ENCODE measurements at regions not wholly inside any gene's neighbourhood (a gene's known extent, or its start where the extent isn't known, plus 50 kb on each side); places are given as distances from the start of the nearest gene placed in this dataset.

DNA sequence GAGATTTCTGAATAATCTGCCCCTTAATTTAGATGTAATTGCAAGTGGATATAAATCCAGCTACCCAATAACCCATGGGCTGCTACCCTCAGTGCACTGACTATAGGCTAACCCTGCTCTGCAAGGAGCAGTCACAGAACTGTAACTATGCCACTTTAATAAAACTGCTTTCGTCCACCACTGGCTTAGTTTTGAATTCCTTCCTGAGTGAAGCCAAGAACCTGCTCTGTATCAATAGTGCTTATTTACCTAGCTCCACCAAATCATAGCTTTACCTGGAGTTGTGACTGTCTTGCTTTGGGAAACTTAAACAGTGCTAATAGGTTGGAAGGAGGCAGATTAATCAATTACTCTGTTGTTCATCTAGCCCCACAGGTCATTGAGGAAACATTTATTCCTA is 1524.4 kb upstream of the SEL1L start:
- Histone ChIP-seq H3K4me1 (ENCODE audit: insufficient read depth, low read length) (no peaks in the 10 kb centered on the region), H2AFZ (ENCODE audit: low read depth, low read length) (no peak overlapping the region), H3K79me2 (ENCODE audit: insufficient read depth, low read length) (no peaks in the 10 kb centered on the region), H3K4me2 (ENCODE audit: insufficient read depth, low read length) (no peak overlapping the region), H3K27ac (ENCODE audit: low read length) (no peak overlapping the region), H3K9me3 (ENCODE audit: insufficient read depth, low read length, severe bottlenecking) (no peaks in the 10 kb centered on the region), H3K27me3 (ENCODE audit: insufficient read depth, low read length, poor library complexity) (no peaks in the 10 kb centered on the region), H3K4me3 (ENCODE audit: low read depth in 1 of 2, low read length in 2 of 2) (no peak overlapping the region), H4K20me1 (ENCODE audit: insufficient read depth, low read length) (no peaks in the 10 kb centered on the region), H3K9ac (ENCODE audit: low read depth, low read length) (no peak overlapping the region), H3K36me3 (ENCODE audit: insufficient read depth, low read length) (no peaks in the 10 kb centered on the region)
- DNase-seq = no peak
- no peak for ATAC-seq (ENCODE audit: insufficient read depth, low read depth)
- no peak for TF ChIP-seq EZH2 (IDR thresholded peaks at IDR 0.05; ENCODE audit: borderline replicate concordance, low read depth, low read length, severe bottlenecking)
- TF ChIP-seq, protein P1, sequence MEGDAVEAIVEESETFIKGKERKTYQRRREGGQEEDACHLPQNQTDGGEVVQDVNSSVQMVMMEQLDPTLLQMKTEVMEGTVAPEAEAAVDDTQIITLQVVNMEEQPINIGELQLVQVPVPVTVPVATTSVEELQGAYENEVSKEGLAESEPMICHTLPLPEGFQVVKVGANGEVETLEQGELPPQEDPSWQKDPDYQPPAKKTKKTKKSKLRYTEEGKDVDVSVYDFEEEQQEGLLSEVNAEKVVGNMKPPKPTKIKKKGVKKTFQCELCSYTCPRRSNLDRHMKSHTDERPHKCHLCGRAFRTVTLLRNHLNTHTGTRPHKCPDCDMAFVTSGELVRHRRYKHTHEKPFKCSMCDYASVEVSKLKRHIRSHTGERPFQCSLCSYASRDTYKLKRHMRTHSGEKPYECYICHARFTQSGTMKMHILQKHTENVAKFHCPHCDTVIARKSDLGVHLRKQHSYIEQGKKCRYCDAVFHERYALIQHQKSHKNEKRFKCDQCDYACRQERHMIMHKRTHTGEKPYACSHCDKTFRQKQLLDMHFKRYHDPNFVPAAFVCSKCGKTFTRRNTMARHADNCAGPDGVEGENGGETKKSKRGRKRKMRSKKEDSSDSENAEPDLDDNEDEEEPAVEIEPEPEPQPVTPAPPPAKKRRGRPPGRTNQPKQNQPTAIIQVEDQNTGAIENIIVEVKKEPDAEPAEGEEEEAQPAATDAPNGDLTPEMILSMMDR (IDR thresholded peaks at IDR 0.05; ENCODE audit: borderline replicate concordance, extremely low read depth, low read length, poor library complexity, severe bottlenecking) = no peak

DNA sequence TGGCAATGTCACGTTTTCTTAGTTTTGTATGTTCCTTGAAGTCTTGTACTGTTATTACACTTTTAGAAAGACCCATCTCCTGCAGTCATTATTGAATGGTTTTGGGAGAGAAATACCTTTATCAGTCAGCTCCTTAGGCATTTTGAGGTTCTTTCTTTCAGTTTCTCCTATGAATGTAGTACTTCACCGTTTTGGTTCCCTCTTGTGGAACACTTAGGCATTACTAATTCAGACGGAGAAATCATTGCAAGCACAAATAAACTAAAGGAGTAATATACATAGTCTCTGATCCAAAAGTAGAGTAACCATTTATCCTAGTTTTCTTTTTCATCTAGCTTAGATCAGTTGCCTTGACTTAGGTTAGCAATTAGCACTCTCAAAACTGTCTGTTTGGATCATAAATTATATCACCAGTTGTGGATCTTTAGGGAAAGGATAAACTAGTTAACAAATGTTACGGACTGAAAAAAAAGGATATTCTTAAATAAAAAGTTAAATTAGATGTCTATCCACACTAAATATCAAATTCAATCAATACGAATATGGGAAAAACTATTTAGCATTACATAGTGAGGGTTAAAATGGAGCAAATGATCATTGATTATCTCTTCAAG is 1538.3 kb upstream of the SEL1L start:
- Histone ChIP-seq H3K79me2 (ENCODE audit: insufficient read depth, low read length) (no peaks in the 10 kb centered on the region), H3K36me3 (ENCODE audit: insufficient read depth, low read length) (no peaks in the 10 kb centered on the region), H3K9ac (ENCODE audit: low read depth, low read length) (no peak overlapping the region), H3K4me1 (ENCODE audit: insufficient read depth, low read length) (no peaks in the 10 kb centered on the region), H4K20me1 (ENCODE audit: insufficient read depth, low read length) (no peaks in the 10 kb centered on the region), H3K27me3 (ENCODE audit: insufficient read depth, low read length, poor library complexity) (no peaks in the 10 kb centered on the region), H3K9me3 (ENCODE audit: insufficient read depth, low read length, severe bottlenecking) (no peaks in the 10 kb centered on the region), H2AFZ (ENCODE audit: low read depth, low read length) (no peak overlapping the region), H3K27ac (ENCODE audit: low read length) (no peak overlapping the region), H3K4me2 (ENCODE audit: insufficient read depth, low read length) (no peak overlapping the region), H3K4me3 (ENCODE audit: low read depth in 1 of 2, low read length in 2 of 2) (no peak overlapping the region)
- ATAC-seq (ENCODE audit: insufficient read depth, low read depth) (no peak), DNase-seq (no peak)
- TF ChIP-seq, protein P1 (IDR thresholded peaks at IDR 0.05; ENCODE audit: borderline replicate concordance, extremely low read depth, low read length, poor library complexity, severe bottlenecking) = peak; percentile 57
- no peak for TF ChIP-seq EZH2 (IDR thresholded peaks at IDR 0.05; ENCODE audit: borderline replicate concordance, low read depth, low read length, severe bottlenecking)

DNA sequence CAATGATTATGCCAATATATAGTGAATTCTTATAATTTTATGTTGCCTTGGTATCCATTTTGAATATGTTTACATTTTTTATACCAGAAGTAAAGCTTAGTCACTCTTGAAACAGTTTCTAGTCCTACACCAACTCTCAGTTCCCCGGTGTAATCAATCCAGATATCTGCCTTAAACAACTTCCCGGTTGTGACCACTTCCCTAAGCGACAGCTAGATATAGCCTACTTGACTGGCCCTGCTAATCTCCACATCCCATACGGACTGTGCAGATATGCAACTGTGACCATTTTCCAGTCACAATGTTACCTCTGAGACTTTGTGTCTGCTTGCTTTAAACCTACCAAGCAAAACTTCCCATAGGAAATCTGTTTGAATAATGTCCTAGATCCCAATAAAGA is 1551.5 kb upstream of the SEL1L start:
- no peak overlapping the region for H3K27ac ChIP-seq (ENCODE audit: low read length)
- ATAC-seq (ENCODE audit: insufficient read depth, low read depth) (no peak), DNase-seq (no peak)
- H3K9me3 ChIP-seq (ENCODE audit: insufficient read depth, low read length, severe bottlenecking) = no peaks in the 10 kb centered on the region
- no peaks in the 10 kb centered on the region for H4K20me1 ChIP-seq (ENCODE audit: insufficient read depth, low read length)
- H3K4me1 ChIP-seq (ENCODE audit: insufficient read depth, low read length) = no peaks in the 10 kb centered on the region
- no peaks in the 10 kb centered on the region for H3K36me3 ChIP-seq (ENCODE audit: insufficient read depth, low read length)
- H3K4me2 ChIP-seq (ENCODE audit: insufficient read depth, low read length) = no peak overlapping the region
- no peak overlapping the region for H2AFZ ChIP-seq (ENCODE audit: low read depth, low read length)
- no peak overlapping the region for H3K9ac ChIP-seq (ENCODE audit: low read depth, low read length)
- no peak for TF ChIP-seq EZH2 (IDR thresholded peaks at IDR 0.05; ENCODE audit: borderline replicate concordance, low read depth, low read length, severe bottlenecking)
- TF ChIP-seq, protein P1 (IDR thresholded peaks at IDR 0.05; ENCODE audit: borderline replicate concordance, extremely low read depth, low read length, poor library complexity, severe bottlenecking) = no peak
- no peaks in the 10 kb centered on the region for H3K27me3 ChIP-seq (ENCODE audit: insufficient read depth, low read length, poor library complexity)
- H3K79me2 ChIP-seq (ENCODE audit: insufficient read depth, low read length) = no peaks in the 10 kb centered on the region
- no peak overlapping the region for H3K4me3 ChIP-seq (ENCODE audit: low read depth in 1 of 2, low read length in 2 of 2)

Measured in DND-41 (cell line).